Caco-2 (cell line): ENCODE measurements at regions not wholly inside any gene's neighbourhood (a gene's known extent, or its start where the extent isn't known, plus 50 kb on each side); places are given as distances from the start of the nearest gene placed in this dataset.

Experiments used
- BruUV-seq: library from RNA; stranded (reverse); fragments of 400-500 nt; replicated peaks from 2 replicates; lab custom pipeline; 2021; lab: Mats Ljungman, UMichigan
- CTCF ChIA-PET: fragments of 300-600 bp; sonication (Branson Sonifier 250); formaldehyde crosslinking; loops from one replicate; lab custom pipeline; 2022; ENCODE audit warnings: antibody characterized with exemption; lab: Charles Lee
- POLR2A ChIA-PET: fragments of 300-600 bp; sonication (Branson Sonifier 250); formaldehyde crosslinking; loops from one replicate; lab custom pipeline; 2022; ENCODE audit warnings: antibody characterized with exemption; lab: Charles Lee
- DNase-seq, 2 experiments: peaks; one replicate each; pipeline versions ENCODE4 v3.0.0 to v3.0.0-alpha.2; 2020 to 2022
- H3K27me3 ChIP-seq: replicated peaks from 2 replicates; pipeline ENCODE4 v1.6.0; 2011; ENCODE audit warnings: low read length; ENCODE audit not compliant: control insufficient read depth, insufficient read depth
- H3K36me3 ChIP-seq: 2 replicates; pipeline ENCODE4 v1.5.1; 2011; ENCODE audit warnings: low read length; ENCODE audit not compliant: control insufficient read depth, insufficient read depth
- H3K4me1 ChIP-seq: fragments of 250-450 bp; sonication (Bioruptor Pico); 2 replicates; pipeline ENCODE4 v1.5.1; 2020; ENCODE audit warnings: mild to moderate bottlenecking
- H3K4me3 ChIP-seq: 2 replicates; pipeline ENCODE4 v1.5.1; 2011; ENCODE audit warnings: low read depth, mild to moderate bottlenecking, control low read depth, low read length
- H3K9me3 ChIP-seq: fragments of 250-450 bp; sonication (Bioruptor Pico); 2 replicates; pipeline ENCODE4 v1.5.1; 2020; ENCODE audit warnings: mild to moderate bottlenecking, moderate library complexity
- H3K27ac Mint-ChIP-seq: one replicate; pipeline ENCODE4 v1.8.0; 2022; ENCODE audit warnings: mixed read lengths; ENCODE audit not compliant: unreplicated experiment
- H3K27me3 Mint-ChIP-seq: one replicate; pipeline ENCODE4 v1.8.0; 2022; ENCODE audit warnings: mixed read lengths; ENCODE audit not compliant: insufficient read depth, unreplicated experiment
- H3K36me3 Mint-ChIP-seq: one replicate; pipeline ENCODE4 v1.8.0; 2022; ENCODE audit warnings: mild to moderate bottlenecking, mixed read lengths; ENCODE audit not compliant: insufficient read depth, unreplicated experiment
- H3K4me1 Mint-ChIP-seq: one replicate; pipeline ENCODE4 v1.8.0; 2022; ENCODE audit warnings: low read depth, mixed read lengths; ENCODE audit not compliant: unreplicated experiment
- H3K4me3 Mint-ChIP-seq: one replicate; pipeline ENCODE4 v1.8.0; 2022; ENCODE audit warnings: mild to moderate bottlenecking, moderate library complexity, mixed read lengths; ENCODE audit not compliant: unreplicated experiment
- H3K9me3 Mint-ChIP-seq: one replicate; pipeline ENCODE4 v1.8.0; 2022; ENCODE audit warnings: mixed read lengths; ENCODE audit not compliant: unreplicated experiment
- intact Hi-C: fragments of 100-400 bp; cut with micrococcal nuclease; formaldehyde crosslinking; loops from one replicate; pipeline ENCODE4 v1.10.0; 2022; ENCODE audit not compliant: unreplicated experiment
- TF ChIP-seq, protein P1 (sequence below), 2 experiments: fragments of 200-600 bp in 1 of 2; IDR thresholded peaks; 1 replicate in 1 of 2; 2 replicates in 1 of 2; pipeline versions ENCODE4 v1.5.1 to v1.8.0; 2011 to 2022; ENCODE audit warnings: antibody characterized with exemption in 1 of 2, control low read depth in 1 of 2, inconsistent platforms in 1 of 2, low read depth in 1 of 2, low read length in 1 of 2, mild to moderate bottlenecking in 1 of 2, moderate library complexity in 1 of 2; ENCODE audit not compliant: insufficient read depth in 1 of 2, severe bottlenecking in 1 of 2, unreplicated experiment in 1 of 2

DNA sequence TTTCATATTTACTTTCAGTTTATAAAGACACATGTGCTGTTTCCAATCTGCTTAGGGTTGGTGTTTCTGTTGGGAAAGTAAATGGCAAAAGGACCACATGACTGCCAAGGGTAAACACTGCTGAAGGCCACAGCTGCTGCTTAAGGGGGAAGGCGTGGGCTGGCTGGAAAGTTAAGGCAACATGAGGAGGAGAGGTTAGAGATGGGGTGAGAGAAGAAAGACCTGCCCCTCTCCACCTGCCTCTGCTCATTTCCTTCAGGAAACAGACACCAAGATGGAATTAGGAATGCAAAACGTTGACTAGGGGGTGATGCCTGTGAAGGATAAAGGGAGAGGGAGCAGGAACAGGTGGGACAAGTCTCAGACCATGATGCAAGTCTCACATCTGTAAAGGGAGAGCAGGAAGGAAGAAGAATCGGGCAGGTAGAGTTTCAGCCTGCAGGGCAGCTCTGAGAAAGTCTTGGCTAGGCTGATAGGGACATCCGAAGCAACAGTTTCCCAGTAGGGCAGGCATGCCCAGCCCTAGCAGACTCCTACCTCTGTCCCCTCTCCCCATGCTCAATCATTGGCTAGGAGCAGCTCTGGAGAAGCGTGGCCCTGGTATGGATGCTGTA is 86.0 kb downstream of the CDC42EP3 start:
- ChIA-PET POLR2A (interaction anchor here (0.7 kb wide), 1 partner anchor 11 kb away, joined by 4 read pairs; no protein-coding TSS in a partner anchor), CTCF (no interaction called here)
- H3K27ac Mint-ChIP-seq = peak overlapping the region; percentile 84
- BruUV-seq = no TSS peak
- Histone ChIP-seq H3K27me3 (no peaks in the 10 kb centered on the region), H3K9me3 (no peaks in the 10 kb centered on the region), H3K4me3 (no peak overlapping the region), H3K4me1 (peaks cover 73% of the 10 kb centered on the region), H3K36me3 (no peaks in the 10 kb centered on the region)
- intact Hi-C loops = no loop called here
- peaks cover 51% of the 10 kb centered on the region for H3K4me1 Mint-ChIP-seq
- H3K9me3 Mint-ChIP-seq = peaks cover under 1% of the 10 kb centered on the region
- peak; percentile 32 to 46 for DNase-seq
- H3K36me3 Mint-ChIP-seq = no peaks in the 10 kb centered on the region
- H3K27me3 Mint-ChIP-seq = no peaks in the 10 kb centered on the region
- TF ChIP-seq, protein P1, sequence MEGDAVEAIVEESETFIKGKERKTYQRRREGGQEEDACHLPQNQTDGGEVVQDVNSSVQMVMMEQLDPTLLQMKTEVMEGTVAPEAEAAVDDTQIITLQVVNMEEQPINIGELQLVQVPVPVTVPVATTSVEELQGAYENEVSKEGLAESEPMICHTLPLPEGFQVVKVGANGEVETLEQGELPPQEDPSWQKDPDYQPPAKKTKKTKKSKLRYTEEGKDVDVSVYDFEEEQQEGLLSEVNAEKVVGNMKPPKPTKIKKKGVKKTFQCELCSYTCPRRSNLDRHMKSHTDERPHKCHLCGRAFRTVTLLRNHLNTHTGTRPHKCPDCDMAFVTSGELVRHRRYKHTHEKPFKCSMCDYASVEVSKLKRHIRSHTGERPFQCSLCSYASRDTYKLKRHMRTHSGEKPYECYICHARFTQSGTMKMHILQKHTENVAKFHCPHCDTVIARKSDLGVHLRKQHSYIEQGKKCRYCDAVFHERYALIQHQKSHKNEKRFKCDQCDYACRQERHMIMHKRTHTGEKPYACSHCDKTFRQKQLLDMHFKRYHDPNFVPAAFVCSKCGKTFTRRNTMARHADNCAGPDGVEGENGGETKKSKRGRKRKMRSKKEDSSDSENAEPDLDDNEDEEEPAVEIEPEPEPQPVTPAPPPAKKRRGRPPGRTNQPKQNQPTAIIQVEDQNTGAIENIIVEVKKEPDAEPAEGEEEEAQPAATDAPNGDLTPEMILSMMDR (IDR thresholded peaks at IDR 0.05; ENCODE audit: insufficient read depth in 1 of 2, low read depth in 1 of 2, low read length in 1 of 2, severe bottlenecking in 1 of 2, unreplicated experiment in 1 of 2) = no peak
- peak overlapping the region; percentile 53 for H3K4me3 Mint-ChIP-seq

DNA sequence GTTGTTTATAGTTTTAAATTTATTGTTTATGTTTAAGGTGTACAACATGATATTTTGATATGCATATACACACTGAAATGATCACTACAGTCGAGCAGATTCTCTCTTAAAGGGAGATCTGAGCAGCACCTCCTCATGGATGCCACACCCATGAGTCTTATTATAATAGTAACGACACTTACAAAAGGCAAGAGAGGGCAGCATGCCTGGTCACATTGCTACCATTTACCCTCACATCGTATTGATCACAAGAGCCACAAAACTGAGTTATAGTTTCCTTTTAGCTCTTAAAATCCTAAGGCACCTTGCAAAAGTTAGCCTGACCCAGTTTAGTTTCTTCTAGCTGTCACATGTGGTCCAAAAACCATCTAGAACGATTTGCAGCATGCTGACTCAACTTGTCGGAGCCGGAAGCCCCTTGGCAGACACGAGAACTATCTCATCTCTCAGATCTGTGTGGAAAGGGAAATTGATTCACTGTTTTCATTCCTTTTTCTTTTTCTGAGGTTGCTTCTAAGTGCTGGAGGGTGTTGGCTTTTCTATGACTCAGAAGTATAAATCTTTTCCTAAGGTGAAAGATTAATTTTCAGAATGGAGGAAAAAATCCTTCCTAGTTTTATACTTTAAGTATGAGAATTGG is 85.3 kb downstream of the CDC42EP3 start:
- Histone ChIP-seq H3K27me3 (no peaks in the 10 kb centered on the region), H3K4me3 (no peak overlapping the region), H3K9me3 (no peaks in the 10 kb centered on the region), H3K36me3 (no peaks in the 10 kb centered on the region), H3K4me1 (peaks cover 79% of the 10 kb centered on the region)
- ChIA-PET CTCF (no interaction called here), POLR2A (no interaction called here)
- Mint-ChIP-seq H3K27me3 (no peaks in the 10 kb centered on the region), H3K9me3 (no peaks in the 10 kb centered on the region), H3K27ac (no peak overlapping the region), H3K36me3 (no peaks in the 10 kb centered on the region), H3K4me3 (no peak overlapping the region), H3K4me1 (peaks cover 55% of the 10 kb centered on the region)
- TF ChIP-seq, protein P1 (IDR thresholded peaks at IDR 0.05; ENCODE audit: insufficient read depth in 1 of 2, low read depth in 1 of 2, low read length in 1 of 2, severe bottlenecking in 1 of 2, unreplicated experiment in 1 of 2) = no peak
- BruUV-seq = no TSS peak
- intact Hi-C loops = no loop called here
- DNase-seq = no peak

DNA sequence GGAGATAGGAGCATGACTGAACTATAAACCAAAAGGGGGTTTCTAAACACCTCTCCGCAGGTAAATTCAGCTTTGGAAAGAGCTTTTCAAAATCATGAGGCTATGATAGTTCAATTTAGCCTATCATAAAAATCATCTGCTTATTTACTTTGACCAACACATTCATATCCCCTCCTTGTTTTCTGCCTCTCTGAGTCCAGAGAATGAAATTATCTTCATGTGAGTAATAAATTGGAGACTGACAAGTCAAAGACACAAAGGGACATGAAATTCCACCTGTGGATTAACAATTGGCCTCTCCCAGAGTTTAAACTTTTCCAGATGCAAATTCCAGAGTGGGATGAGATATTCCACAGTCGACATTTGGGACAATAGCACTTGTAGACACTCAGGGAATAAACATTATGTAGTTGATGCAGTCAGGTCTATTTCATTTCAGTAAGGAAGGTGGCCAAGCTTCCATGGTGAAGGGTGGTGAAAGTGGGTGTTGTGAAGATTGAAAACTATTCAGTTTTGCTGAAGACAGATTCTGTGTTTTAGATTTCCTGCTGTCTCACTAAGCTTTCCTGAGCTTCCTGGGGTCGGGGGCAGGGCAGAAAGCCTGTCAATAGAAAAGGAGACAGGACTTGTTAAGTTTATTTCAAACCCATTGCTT is 84.7 kb downstream of the CDC42EP3 start:
- Histone ChIP-seq H3K4me1 (peaks cover 79% of the 10 kb centered on the region), H3K9me3 (no peaks in the 10 kb centered on the region), H3K36me3 (no peaks in the 10 kb centered on the region), H3K27me3 (no peaks in the 10 kb centered on the region), H3K4me3 (no peak overlapping the region)
- no peak for DNase-seq
- Mint-ChIP-seq H3K4me1 (peaks cover 55% of the 10 kb centered on the region), H3K9me3 (no peaks in the 10 kb centered on the region), H3K27me3 (no peaks in the 10 kb centered on the region), H3K27ac (no peak overlapping the region), H3K36me3 (no peaks in the 10 kb centered on the region), H3K4me3 (no peak overlapping the region)
- TF ChIP-seq, protein P1 (IDR thresholded peaks at IDR 0.05; ENCODE audit: insufficient read depth in 1 of 2, low read depth in 1 of 2, low read length in 1 of 2, severe bottlenecking in 1 of 2, unreplicated experiment in 1 of 2) = no peak
- ChIA-PET POLR2A (no interaction called here), CTCF (interaction anchor here (0.7 kb wide), 1 partner anchor 51 kb away, joined by 3 read pairs; no protein-coding TSS in a partner anchor)
- BruUV-seq = no TSS peak
- intact Hi-C loops = no loop called here
